NCI-H146 treated with DMSO at 0.1 percent for 48 hours (cell line): ENCODE measurements at regions not wholly inside any gene's neighbourhood (a gene's known extent, or its start where the extent isn't known, plus 50 kb on each side); places are given as distances from the start of the nearest gene placed in this dataset.

ENCODE experiments used
- DNase-seq: peaks from one replicate; lab custom pipeline; 2025; ENCODE audit not compliant: unreplicated experiment; lab: John Stamatoyannopoulos, UW

DNA sequence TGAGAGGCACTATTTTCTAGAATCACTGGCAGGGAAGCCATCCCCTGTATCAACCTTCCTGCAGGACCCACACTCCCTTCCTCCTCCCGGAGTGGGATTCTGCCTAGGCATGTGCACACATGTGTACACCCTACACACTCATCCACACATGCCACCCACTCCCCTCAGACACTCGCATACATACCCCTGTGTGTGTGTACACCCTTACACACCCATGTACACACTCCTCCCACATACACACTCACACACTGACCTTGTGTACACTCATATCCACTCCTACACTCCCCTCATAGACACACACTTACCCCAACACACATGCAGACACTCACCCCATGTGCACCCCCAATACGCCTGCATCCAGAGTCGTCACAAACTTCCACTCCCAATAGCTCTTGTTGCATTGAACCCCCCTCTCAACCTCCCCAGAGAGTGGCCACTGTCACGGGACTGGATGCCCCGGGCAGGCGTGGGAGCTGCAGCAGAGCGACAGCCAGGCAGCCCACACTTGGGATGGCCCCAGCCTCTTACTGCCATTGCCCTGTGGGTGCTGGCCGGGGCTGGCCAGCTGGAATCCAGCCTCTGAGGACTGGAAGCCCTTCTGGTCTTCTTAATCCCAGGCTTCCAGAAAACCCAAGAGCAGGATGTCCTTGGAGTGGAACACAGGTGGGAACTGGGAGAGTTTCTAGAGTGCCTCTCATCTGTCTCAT is 251.0 kb downstream of the LOXHD1 start:
- no peak for DNase-seq

DNA sequence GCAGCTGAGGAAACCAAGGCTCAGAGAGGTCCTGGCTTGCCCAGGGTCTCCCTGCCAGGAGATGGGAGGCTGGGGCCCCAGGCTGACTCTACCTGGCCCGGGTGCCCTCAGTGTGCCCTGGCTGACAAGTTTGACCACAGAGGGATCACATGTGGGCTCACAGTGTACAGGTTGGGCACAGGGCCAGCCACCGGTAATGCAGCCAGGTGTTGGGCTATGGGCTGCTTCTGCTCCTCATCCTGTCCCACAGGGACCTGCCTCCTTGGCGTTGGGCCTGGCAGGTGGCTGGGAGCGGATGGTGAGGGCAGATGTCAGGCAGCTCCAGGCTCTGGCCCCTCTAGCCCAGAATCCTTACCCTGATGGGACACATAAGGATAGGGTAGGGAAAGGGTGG is 250.5 kb downstream of the LOXHD1 start:
- no peak for DNase-seq

DNA sequence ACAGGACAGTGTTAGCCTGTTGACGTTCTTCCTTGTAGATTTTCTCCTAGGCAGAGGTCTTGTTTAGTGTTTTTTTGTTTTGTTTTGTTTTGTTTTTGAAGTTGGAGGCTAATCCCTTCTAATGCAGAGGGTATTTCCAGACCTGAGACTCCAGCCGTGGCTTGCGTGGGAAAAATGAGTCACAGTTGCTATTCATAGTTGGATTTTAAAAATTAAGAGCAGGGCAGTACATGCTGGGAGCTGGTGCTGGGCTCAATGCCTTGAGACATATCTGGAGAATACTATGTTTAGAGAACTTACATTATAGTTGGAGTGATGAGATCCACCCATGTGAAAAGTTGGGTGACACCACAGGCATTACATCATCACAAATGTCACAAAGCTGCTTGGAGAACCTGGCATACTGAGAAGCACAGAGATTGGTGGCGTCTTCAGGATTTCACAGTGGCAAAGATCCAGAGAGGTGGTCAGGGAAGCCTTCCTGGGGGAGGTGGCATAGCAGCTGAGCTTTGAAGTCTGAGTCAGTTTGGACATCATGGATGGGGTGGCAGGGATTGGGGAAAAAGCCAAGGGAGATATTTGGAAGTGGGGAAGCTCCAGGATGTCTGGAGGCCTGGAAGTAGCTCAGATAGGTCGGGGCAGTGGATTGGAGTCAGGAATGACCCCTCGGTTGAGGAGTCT is 249.4 kb downstream of the LOXHD1 start:
- no peak for DNase-seq

DNA sequence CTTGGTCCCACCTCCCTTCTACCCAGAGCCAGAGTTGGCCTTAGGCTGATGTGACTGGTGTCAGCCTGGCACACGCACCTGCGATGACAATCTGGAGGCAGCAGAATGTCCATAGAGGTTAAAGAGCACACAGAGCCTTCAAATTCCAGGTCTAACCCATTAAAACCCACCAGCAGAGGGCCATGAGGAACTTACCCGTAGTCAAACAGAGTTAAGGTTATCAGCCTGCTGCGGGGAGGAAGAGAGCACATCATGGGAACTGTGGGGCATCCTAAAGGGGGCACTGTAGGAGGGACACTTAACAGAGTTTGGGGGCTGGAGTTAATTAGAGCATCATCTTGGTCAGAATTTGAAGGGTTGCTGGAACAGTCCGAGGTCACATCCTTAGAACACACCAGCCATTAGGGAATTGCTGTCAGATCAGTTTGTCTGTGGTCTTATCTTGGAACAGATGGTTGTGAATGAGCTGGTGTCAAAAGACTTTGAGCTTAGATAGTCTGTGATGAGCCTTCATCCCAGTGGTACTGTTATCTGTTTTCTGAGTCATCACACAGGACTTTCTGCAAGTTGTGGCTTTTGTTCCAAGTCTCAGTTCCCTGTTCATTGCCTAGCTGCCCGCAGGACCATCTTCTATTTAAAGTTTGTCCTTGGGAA is 248.6 kb downstream of the LOXHD1 start:
- no peak for DNase-seq

DNA sequence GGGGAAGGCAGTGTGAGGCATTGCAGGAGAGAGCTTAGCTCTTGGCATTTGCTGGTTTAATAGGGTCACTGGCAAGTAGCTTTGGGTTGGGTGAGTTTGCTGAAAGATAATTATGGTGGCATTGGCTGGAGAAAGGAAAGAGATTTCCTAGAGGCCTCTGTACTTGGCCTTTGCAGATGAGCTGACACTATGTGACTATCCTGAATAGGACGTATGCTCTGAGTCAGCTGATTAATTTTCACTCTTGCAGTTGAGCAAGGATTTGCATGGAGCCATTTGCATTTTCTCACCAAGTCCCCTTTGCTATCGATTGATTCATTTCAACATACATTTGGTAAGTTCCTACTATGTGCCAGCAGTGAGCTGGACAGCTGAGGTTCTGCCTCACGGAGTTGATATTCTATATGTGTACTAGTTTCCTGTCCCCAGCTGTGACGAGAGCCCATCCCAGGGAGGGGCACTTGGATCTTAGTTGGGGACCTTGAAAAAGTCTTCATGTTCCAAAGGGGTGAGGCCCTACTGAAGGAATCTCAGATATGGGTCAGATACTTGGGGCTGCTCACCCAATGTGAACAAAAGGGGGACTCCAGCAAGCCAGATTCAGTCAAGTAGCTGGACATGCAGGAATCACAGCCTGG is 245.7 kb downstream of the LOXHD1 start:
- no peak for DNase-seq

DNA sequence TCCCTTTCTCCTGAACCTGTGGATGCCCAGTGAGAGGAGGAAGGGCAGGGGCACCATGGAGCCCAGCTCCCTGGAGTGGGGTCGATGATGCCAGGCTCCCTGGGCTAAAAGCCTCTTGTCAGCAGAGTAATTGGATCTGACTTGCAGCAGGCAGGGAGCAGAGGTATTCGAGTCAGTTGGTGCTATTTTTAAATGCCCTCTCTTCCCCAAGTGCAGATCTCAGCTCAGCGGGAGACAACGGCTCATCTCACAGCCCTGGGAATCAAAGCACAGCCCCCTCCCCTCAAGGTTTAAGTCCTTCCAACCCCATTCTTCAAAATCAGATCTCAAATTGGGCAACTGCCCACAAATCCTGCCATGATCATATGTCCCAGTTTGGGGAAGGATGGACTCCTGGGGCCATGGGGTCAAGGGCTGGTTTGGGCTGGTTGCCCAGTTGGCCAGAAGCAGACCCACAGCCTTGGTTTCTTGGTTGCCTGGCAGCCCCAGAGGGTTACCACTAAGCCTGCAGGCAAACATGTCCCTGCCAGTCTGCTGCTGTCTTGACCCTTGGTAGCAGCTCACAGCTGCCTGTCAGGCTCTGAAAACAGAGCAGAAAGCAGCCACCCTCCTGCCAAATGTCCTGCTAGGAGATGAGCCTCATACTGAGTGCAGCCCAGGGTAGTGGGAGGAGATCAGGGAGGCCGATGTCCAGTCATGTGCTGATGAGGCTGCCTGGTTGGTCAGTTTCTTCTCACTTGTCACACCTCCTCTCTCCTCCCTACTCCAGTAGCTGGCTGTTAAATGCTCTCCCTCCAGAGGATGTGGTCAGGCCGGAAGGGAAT is 244.9 kb downstream of the LOXHD1 start:
- DNase-seq, result peak; percentile 46

DNA sequence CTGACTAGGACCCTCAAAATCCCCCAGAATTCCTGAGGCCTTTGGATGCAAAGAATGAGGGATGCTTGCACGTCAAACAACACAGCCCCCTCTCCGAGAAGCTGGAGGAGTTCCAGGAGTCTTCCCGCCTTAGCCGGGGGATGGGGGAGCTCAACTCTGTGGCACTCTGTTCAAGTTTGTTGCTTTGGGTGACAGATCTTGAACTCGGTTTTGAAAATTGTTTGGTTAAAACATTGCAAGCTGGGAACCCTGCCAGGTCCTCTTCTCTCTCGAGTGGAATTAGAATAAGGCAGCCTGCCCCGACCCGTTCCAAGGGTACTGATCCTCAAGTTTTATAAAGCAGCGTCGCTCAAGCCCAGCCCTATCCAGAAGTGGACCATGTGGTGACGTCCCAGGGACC is 244.1 kb downstream of the LOXHD1 start:
- DNase-seq, result no peak

DNA sequence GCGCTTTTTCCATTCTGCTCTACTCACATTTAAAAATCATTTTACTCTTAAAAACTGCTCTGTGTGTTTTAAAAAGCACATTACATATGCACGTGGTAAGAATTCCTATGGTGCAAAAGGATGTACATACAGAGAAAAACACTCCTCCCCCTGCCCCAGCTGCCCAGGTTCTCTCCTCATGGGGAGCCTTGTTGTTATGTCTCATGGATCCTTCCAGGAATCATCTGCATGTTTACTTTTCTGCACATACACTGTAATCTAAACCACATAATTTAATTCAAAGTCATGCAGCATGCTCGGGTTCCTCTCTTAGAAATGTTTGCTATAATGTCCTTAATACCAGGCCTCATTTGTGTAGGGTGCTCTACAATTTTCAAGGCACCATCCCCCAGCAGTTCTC is 243.3 kb downstream of the LOXHD1 start:
- DNase-seq, result no peak

DNA sequence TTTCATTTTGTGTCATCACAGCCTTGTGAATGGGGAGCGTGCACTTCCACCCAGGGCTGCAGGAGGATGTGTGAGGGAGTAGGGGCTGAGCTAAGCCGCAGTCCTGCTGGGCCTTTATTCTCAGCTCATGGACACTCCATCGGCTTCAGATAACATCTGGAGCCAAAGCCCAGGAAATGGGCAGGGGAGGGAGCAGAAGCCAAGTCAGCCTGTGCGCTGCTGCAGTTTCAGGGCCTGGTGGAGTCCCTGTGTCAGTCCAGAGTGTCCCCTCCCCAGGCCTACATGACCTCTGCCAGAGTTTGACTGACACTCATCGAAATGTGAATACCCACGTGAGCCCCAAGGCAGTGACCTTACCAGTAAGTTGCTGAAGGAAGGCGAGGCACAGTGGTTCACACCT is 242.2 kb downstream of the LOXHD1 start:
- no peak for DNase-seq

DNA sequence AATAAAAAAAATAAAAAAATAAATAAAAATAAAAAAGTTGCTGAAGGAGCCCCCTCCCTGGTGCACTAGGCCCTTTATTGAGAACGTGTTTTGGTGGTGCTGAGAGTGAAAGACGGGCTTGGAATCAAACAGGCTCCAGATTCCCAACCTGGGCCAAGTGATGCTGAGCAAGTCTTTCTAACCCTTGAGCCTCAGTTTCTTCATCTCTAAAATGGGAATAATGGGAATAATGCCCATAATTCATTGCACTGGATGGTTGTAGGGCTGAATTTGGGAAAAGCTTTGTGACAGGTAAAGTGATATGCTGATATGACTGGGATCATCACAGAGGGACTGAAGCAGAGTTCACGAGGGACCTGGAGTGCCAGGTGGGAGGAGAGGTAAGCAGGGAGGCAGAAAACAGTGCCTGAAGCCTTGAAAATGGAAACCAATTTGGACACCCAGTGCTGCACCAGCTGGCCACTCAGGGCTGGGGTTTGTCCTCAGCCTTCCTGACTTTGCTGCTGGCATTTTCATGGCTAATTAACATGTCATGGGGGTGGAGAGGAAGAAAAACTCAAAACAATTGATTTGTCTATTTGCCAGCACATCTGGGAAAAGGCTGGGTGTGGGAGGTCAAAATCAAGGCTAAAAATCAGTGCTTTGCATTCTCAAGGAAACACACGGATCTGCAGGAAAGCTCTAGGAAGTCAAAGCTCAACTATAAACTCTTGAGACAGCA is 241.3 kb downstream of the LOXHD1 start:
- DNase-seq, result no peak

DNA sequence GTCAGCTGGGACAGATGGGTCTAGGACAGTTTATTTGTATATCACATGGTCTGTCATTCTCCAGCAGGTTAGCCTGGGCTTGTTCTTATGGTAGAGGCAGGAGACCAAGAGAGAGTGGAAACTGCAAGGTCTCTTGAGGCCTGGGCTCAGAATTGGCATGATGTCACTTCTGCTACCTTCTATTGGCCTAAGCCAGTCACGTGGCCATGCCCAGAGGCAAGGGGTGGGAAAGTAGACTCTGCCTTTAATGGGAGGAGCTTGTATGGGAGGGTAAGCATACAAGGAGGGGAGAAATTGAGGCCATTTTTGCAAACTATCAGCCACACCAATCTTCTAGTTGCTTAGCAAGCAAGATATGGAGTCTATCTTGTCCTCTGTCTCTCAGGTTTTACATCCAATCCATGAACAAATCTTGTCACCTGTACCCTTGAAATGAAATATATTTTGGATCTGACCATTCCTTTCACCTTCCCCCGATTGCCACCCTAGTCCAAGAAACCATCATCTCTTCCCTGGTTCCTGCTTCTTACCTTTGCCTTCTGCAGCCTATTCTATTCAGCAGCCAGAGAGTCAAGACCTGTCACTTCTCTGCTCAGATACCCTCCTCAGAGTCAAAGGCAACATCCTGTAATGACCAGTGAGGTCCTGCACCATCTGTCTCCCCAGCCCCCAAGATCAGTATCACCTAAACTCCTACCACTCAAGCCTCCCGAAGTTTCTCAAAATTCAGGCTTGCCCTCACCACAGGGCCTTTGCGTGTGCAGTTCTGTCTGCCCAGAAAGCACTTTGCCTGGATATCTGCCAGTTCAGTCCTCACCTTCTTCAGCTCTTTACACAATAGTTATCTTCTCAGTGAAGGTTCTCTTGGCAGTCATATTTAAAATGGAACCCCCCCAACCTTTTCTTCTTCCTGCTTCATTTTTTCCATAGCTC is 240.0 kb downstream of the LOXHD1 start:
- no peak for DNase-seq

DNA sequence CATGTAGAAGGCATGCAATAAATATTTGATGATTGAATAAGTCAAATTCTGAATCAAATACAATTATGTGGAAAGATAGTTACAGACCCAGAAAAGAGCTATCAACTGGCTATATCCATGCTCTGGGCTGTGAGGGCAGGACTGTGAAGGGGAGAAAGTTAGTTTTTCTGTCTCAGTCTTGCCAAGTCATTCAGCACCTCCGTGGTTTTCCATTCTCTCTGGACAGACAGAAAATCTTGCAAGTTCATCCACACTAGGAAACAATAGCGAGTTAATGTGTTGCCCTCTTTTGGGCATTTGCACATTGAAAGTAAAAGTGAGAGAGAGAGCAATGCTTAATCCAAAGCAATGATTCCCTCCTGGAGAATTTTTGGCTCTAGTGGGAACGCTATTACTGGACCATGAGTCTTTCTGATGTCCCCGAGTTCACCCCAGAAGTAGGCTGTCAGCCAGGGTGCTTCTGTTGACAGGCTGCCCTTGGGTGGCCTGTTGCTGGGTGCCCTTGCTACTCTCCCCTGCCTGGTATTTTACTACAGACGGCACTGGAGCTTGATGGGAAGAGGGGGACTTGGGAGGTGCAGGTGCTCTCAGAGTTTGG is 238.3 kb downstream of the LOXHD1 start:
- DNase-seq, result no peak

DNA sequence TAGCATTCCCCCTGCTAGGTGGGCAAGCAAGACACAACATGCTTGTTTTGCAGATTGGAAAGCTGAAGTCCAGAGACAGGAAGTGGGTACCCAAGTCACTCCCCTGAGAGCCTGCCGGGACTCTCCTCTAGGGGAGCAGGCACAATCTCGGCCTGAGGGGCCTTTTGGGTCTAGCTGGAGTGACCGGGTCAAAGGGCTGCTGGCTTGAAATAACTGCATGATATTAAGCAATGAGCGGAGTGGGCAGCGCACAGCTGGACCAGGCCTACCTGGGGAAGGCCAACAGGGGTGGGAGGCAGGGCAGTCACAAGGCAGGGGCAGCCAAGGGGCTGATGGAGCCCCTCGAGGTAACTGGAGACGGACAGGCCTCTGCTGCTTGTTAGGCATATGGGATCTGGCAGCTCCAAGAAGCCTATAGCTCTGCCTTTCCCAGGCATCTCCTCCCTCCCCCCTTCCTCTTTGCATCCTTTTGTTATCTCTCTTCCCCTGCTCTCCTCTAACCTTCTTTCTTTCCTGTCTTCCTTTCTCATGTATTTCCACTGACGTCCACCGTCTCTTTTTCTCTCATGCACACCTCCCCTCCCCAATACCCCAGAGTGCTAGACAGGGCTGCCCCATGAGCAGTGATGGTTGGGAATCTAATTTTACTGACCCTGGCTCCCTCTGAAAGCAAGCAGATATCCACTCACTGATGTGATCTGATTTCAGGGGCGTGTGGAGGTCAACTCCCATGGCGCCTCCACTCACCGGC is 237.5 kb downstream of the LOXHD1 start:
- no peak for DNase-seq

DNA sequence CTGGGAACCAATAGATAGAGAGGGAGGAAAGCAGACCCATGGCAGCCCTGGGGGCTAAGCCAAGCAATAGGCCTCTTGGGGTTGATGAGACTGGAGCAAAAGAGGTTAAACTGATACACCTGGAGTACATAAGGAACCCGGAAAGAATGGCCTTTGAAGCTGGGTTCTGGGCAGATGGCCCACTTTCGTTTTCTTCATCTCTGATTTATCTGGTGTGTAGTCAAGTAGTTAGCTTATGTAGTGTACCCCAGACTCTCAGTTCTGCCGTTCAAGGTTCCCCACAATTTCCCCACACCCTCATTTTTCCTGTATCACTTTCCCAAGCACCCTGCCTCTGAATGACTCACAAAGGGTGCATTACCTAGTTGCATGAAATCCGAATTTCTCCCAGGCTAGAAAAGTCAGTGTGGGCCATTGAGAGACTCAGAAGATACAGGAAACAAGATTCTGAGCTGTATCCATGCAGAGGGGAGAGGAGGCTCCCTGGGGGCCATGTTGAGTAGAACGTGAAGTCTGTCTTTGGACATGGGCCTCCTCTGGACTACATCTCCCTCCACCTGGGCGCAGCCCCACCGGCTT is 235.0 kb downstream of the LOXHD1 start:
- DNase-seq, result no peak

DNA sequence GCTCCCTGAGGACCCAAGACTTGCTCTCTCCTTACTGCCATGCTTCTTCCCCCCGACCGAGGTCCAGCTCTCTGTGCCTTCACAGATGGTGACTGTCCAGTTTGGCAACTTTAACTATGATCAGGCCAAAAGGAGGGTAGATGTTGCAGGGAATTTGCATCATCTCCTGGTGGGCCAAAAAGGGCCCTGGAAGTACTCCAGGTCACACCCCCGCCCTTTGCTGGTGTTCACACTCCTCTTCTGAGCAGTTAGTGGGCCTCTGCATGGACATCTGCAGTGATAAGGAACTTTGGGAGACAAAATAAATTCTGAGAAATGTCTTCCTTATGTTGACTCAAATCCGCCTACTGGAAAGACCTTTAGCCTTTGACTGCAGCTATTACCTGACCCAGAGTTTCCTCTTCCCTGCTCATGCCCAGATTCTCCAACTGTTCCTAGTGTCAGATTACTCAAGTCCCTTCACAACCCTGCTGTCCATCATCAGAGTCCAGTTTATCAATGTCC is 234.4 kb downstream of the LOXHD1 start:
- DNase-seq, result no peak

DNA sequence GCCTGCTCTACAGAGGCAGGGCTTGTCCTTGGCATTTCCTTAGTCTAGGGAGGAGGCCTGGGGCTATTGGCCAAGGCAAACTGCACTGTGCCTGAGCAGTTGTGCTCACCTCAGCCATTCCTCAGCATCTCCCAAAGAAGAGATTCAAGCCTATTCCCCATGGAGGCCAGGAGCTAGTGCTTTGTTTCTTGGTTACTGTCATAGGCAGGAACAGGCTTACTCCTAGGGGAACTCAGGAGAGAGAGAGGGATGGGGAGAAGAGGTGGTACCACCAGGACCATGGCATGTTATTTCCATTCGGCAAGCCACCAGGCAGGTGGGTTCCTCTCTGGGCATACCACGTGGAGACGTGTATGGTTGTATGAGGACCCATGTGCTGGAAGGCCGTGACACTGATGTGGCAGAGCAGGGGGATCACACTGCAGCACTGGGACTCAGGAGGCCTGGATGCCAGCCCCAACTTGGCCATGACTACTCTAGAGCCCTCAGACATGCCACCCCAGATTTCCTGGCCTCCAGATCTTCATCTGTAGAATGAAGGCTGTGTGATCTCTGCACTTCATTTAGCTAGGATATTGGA is 233.7 kb downstream of the LOXHD1 start:
- no peak for DNase-seq

DNA sequence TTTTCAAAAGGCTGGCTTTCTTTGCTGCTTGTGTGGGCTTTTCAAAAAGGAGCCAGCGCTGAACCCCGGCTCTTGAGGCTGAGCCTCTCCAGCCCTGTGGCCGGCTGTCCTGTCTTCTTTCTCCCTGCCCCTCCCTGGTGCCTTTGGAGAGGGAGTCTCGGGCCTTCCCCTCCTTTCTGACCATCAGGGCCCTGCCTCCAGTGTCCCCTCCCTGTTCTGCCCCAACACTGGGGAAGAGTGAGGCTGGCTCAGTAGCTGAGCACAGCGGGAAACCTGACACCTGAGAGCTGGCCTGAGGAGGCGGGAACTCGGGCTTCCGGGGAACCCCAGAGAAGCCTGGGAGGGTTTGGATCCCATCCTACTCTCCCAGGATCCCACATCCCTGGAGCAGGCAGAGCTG is 232.1 kb downstream of the LOXHD1 start:
- DNase-seq, result peak; percentile 18
